GM12878 (cell line): ENCODE measurements at regions not wholly inside any gene's neighbourhood (a gene's known extent, or its start where the extent isn't known, plus 50 kb on each side); places are given as distances from the start of the nearest gene placed in this dataset.

Experiments
- ATAC-seq: fragments of 200-7000 bp; cut with Tn5 transposase; 3 replicates; pipeline ENCODE4 v1.9.1; 2020; ENCODE audit warnings: mild to moderate bottlenecking, moderate library complexity
- BruUV-seq: library from RNA; stranded (reverse); fragments of 400-500 nt; replicated peaks from 2 replicates; lab custom pipeline; 2021; lab: Mats Ljungman, UMichigan
- CTCF ChIA-PET: fragments of 300-600 bp; sonication (Branson Sonifier 250); formaldehyde crosslinking; extraction: SDS; loops from one replicate; lab custom pipeline; 2021; ENCODE audit warnings: inconsistent platforms; lab: Yijun Ruan, JAX
- POLR2A ChIA-PET: fragments of 350-600 bp; formaldehyde crosslinking; extraction: SDS; loops from one replicate; lab custom pipeline; 2021; ENCODE audit warnings: inconsistent platforms; lab: Charles Lee
- RAD21 ChIA-PET: fragments of 300-600 bp; sonication (Branson Sonifier 250); formaldehyde crosslinking; loops from one replicate; lab custom pipeline; 2023; ENCODE audit warnings: antibody characterized with exemption; ENCODE audit not compliant: unreplicated experiment; lab: Charles Lee
- SMC1A ChIA-PET: fragments of 300-600 bp; sonication (Branson Sonifier 250); formaldehyde crosslinking; loops from one replicate; lab custom pipeline; 2023; ENCODE audit not compliant: unreplicated experiment, uncharacterized antibody; lab: Charles Lee
- DNase-seq: peaks from one replicate; pipeline ENCODE4 v3.0.0-alpha.2; 2011; ENCODE audit warnings: low read depth, low spot score
- FAIRE-seq: peaks from 3 replicates; lab custom pipeline; 2011; peaks lifted over from hg19 to GRCh38; lab: Jason Lieb, UNC
- H2AFZ ChIP-seq: 2 replicates; pipeline ENCODE4 v1.6.0; 2011; ENCODE audit warnings: low read depth, low read length, control low read depth; ENCODE audit not compliant: control insufficient read depth
- H3K27ac ChIP-seq: 2 replicates; pipeline ENCODE4 v1.5.1; 2011; ENCODE audit warnings: control low read depth; ENCODE audit not compliant: control insufficient read depth, insufficient read depth
- H3K27me3 ChIP-seq, 2 experiments: replicated peaks in 1 of 2; 2 replicates each; pipeline versions ENCODE4 v1.6.0 to v1.6.1; 2011; ENCODE audit warnings: low read length in 1 of 2; ENCODE audit not compliant: control insufficient read depth in 2 of 2, insufficient read depth in 2 of 2
- H3K36me3 ChIP-seq, 2 experiments: 2 replicates each; pipeline ENCODE4 v1.5.1; 2011; ENCODE audit warnings: low read length in 1 of 2; ENCODE audit not compliant: control insufficient read depth in 2 of 2, insufficient read depth in 2 of 2
- H3K4me1 ChIP-seq: 2 replicates; pipeline ENCODE4 v1.6.1; 2011; ENCODE audit warnings: mild to moderate bottlenecking, low read length, moderate library complexity, mixed read lengths; ENCODE audit not compliant: control insufficient read depth, insufficient read depth
- H3K4me2 ChIP-seq: 2 replicates; pipeline ENCODE4 v1.6.0; 2011; ENCODE audit warnings: control low read depth; ENCODE audit not compliant: control insufficient read depth, insufficient read depth
- H3K4me3 ChIP-seq: fragments of 200-600 bp; sonication (generic); 2 replicates; pipeline ENCODE4 v1.5.1; 2016
- H3K79me2 ChIP-seq: 2 replicates; pipeline ENCODE4 v1.6.0; 2011; ENCODE audit warnings: low read length; ENCODE audit not compliant: control insufficient read depth, insufficient read depth
- H3K9ac ChIP-seq: 2 replicates; pipeline ENCODE4 v1.8.0; 2011; ENCODE audit warnings: low read length, control low read depth, mixed read lengths; ENCODE audit not compliant: control insufficient read depth, insufficient read depth
- H3K9me3 ChIP-seq: replicated peaks from 3 replicates; pipeline ENCODE4 v1.5.1; 2011; ENCODE audit warnings: mild to moderate bottlenecking, low read length; ENCODE audit not compliant: control insufficient read depth, insufficient read depth
- H4K20me1 ChIP-seq: 2 replicates; pipeline ENCODE4 v1.6.0; 2011; ENCODE audit not compliant: control insufficient read depth, insufficient read depth
- CBFB ChIP-seq: IDR thresholded peaks from 2 replicates; pipeline ENCODE4 v1.6.1; 2016; ENCODE audit warnings: antibody characterized with exemption, low read depth
- FOS ChIP-seq: IDR thresholded peaks from 3 replicates; pipeline ENCODE4 v1.6.1; 2011; ENCODE audit warnings: borderline replicate concordance; ENCODE audit not compliant: insufficient read length; ENCODE audit errors: extremely low read depth
- MEF2A ChIP-seq: IDR thresholded peaks from 2 replicates; pipeline ENCODE4 v1.6.1; 2011; ENCODE audit warnings: low read depth, mild to moderate bottlenecking, low read length, moderate library complexity; ENCODE audit not compliant: insufficient read depth
- MEF2B ChIP-seq: fragments of 450-650 bp; IDR thresholded peaks from 2 replicates; pipeline ENCODE4 v1.6.1; 2018; ENCODE audit warnings: mild to moderate bottlenecking, moderate library complexity; ENCODE audit not compliant: partially characterized antibody, poor library complexity, severe bottlenecking
- PKNOX1 ChIP-seq: fragments of 450-650 bp; IDR thresholded peaks from 2 replicates; pipeline ENCODE4 v1.6.1; 2016; ENCODE audit warnings: mild to moderate bottlenecking
- POLR2AphosphoS5 ChIP-seq: IDR thresholded peaks from 2 replicates; pipeline ENCODE4 v1.6.1; 2011; ENCODE audit warnings: mild to moderate bottlenecking, low read length, inconsistent platforms
- SMAD5 ChIP-seq: IDR thresholded peaks from 2 replicates; pipeline ENCODE4 v1.6.1; 2016; ENCODE audit warnings: antibody characterized with exemption, low read depth
- YY1 ChIP-seq: IDR thresholded peaks from 2 replicates; pipeline ENCODE4 v1.6.1; 2011; ENCODE audit warnings: low read depth, mild to moderate bottlenecking, low read length
- ZNF217 ChIP-seq: fragments of 450-650 bp; IDR thresholded peaks from 2 replicates; pipeline ENCODE4 v1.6.1; 2017; ENCODE audit warnings: antibody characterized with exemption, mild to moderate bottlenecking
- WGBS: methylation state at CpG from one replicate; pipeline ENCODE4 v1.1.6; 2016; ENCODE audit warnings: low lambda C conversion rate; ENCODE audit not compliant: insufficient replicate concordance, insufficient coverage; ENCODE audit errors: missing lambda C conversion rate; 5-methylcytosine and 5-hydroxymethylcytosine counted together
- in situ Hi-C: fragments of 300-500 bp; cut with MboI; formaldehyde crosslinking; loops from 9 replicates; pipeline ENCODE4 v1.14.3; 2018; ENCODE audit warnings: mixed read lengths
- intact Hi-C: fragments of 100-400 bp; cut with micrococcal nuclease; formaldehyde crosslinking; loops from one replicate; pipeline ENCODE4 v1.14.2; 2022; ENCODE audit not compliant: unreplicated experiment
- TF ChIP-seq, protein P1 (sequence below): IDR thresholded peaks from 2 replicates; pipeline ENCODE4 v1.6.1; 2011; ENCODE audit warnings: low read depth, low read length, improper control_type of control experiment, borderline replicate concordance
- TF ChIP-seq, protein P2 (sequence below): IDR thresholded peaks from 2 replicates; pipeline ENCODE4 v1.6.1; 2012; ENCODE audit warnings: low read length, inconsistent platforms
- TF ChIP-seq, protein P3 (sequence below): fragments of 450-650 bp; IDR thresholded peaks from 2 replicates; pipeline ENCODE4 v1.6.1; 2017; ENCODE audit warnings: antibody characterized with exemption, mild to moderate bottlenecking, moderate library complexity

DNA sequence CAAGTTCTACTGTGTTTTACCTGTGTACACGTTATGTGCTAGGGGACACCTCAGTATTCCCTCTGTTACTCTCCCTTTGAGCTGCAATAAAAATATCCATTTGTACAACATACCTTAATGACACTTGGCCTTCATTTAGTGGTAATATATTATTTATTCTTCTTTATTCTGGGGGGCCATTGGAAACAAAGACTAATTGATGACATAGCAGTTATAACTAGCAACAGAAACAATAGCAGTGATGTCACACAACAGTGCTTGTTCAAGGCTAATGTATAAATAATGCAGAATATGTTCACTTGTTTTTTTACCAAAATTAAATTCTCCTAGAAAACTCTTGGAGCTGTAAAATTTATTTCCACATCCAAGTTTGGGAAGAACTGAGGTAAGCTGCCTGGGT, 92.2 kb upstream of the FAM83B start:
- ATAC-seq (no peak), DNase-seq (no peak)
- no peak overlapping the region for H3K4me2 ChIP-seq
- no peak overlapping the region for H3K4me3 ChIP-seq
- no TSS peak for BruUV-seq
- in situ Hi-C loops: no loop called here
- intact Hi-C loops: no loop called here
- H3K27ac ChIP-seq: no peak overlapping the region
- POLR2A ChIA-PET: no interaction called here
- no peak overlapping the region for H2AFZ ChIP-seq
- TF ChIP-seq MEF2A (no peak), YY1 (no peak), SMAD5 (no peak), POLR2AphosphoS5 (no peak)
- TF ChIP-seq, protein P1, sequence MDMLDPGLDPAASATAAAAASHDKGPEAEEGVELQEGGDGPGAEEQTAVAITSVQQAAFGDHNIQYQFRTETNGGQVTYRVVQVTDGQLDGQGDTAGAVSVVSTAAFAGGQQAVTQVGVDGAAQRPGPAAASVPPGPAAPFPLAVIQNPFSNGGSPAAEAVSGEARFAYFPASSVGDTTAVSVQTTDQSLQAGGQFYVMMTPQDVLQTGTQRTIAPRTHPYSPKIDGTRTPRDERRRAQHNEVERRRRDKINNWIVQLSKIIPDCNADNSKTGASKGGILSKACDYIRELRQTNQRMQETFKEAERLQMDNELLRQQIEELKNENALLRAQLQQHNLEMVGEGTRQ: no peak
- TF ChIP-seq, all 136 proteins: peak for 0
- H3K4me1 ChIP-seq: no peaks in the 10 kb centered on the region
- no peaks in the 10 kb centered on the region for H3K79me2 ChIP-seq
- no peaks in the 10 kb centered on the region for H4K20me1 ChIP-seq
- ChIA-PET RAD21 (no interaction called here), SMC1A (no interaction called here), CTCF (no interaction called here)
- H3K36me3 ChIP-seq: no peaks in the 10 kb centered on the region
- no peaks in the 10 kb centered on the region for H3K27me3 ChIP-seq
- WGBS: 4% methylated on average over 1 of the region's 1 CpG
- no peaks in the 10 kb centered on the region for H3K9me3 ChIP-seq
- no peak for FAIRE-seq
- no peak overlapping the region for H3K9ac ChIP-seq

GRCh38 chr6:54758340-54758739, 88.2 kb upstream of the FAM83B start:
- no peaks in the 10 kb centered on the region for H3K9me3 ChIP-seq
- H3K79me2 ChIP-seq: no peaks in the 10 kb centered on the region
- in situ Hi-C loops (no loop called here), intact Hi-C loops (no loop called here)
- no peak overlapping the region for H3K27ac ChIP-seq
- H3K4me1 ChIP-seq: no peaks in the 10 kb centered on the region
- WGBS: 20% methylated on average over 2 of the region's 2 CpGs
- no peaks in the 10 kb centered on the region for H3K36me3 ChIP-seq
- SMC1A ChIA-PET: interaction anchor here (0.6 kb wide), 1 partner anchor 130 kb away, joined by 3 read pairs; no protein-coding TSS in a partner anchor
- no peak overlapping the region for H3K4me3 ChIP-seq
- ATAC-seq (no peak), FAIRE-seq (no peak), DNase-seq (no peak)
- TF ChIP-seq PKNOX1 (no peak), ZNF217 (no peak), MEF2B (no peak), FOS (no peak), CBFB (no peak)
- TF ChIP-seq, protein P2, sequence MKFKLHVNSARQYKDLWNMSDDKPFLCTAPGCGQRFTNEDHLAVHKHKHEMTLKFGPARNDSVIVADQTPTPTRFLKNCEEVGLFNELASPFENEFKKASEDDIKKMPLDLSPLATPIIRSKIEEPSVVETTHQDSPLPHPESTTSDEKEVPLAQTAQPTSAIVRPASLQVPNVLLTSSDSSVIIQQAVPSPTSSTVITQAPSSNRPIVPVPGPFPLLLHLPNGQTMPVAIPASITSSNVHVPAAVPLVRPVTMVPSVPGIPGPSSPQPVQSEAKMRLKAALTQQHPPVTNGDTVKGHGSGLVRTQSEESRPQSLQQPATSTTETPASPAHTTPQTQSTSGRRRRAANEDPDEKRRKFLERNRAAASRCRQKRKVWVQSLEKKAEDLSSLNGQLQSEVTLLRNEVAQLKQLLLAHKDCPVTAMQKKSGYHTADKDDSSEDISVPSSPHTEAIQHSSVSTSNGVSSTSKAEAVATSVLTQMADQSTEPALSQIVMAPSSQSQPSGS: no peak
- TF ChIP-seq, protein P3, sequence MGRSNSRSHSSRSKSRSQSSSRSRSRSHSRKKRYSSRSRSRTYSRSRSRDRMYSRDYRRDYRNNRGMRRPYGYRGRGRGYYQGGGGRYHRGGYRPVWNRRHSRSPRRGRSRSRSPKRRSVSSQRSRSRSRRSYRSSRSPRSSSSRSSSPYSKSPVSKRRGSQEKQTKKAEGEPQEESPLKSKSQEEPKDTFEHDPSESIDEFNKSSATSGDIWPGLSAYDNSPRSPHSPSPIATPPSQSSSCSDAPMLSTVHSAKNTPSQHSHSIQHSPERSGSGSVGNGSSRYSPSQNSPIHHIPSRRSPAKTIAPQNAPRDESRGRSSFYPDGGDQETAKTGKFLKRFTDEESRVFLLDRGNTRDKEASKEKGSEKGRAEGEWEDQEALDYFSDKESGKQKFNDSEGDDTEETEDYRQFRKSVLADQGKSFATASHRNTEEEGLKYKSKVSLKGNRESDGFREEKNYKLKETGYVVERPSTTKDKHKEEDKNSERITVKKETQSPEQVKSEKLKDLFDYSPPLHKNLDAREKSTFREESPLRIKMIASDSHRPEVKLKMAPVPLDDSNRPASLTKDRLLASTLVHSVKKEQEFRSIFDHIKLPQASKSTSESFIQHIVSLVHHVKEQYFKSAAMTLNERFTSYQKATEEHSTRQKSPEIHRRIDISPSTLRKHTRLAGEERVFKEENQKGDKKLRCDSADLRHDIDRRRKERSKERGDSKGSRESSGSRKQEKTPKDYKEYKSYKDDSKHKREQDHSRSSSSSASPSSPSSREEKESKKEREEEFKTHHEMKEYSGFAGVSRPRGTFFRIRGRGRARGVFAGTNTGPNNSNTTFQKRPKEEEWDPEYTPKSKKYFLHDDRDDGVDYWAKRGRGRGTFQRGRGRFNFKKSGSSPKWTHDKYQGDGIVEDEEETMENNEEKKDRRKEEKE: no peak
- H3K27me3 ChIP-seq: no peaks in the 10 kb centered on the region
- H3K4me2 ChIP-seq: no peak overlapping the region
- no TSS peak for BruUV-seq
- no peaks in the 10 kb centered on the region for H4K20me1 ChIP-seq
- POLR2A ChIA-PET: no interaction called here
- CTCF ChIA-PET: no interaction called here
- RAD21 ChIA-PET: no interaction called here
- no peak overlapping the region for H2AFZ ChIP-seq
- no peak overlapping the region for H3K9ac ChIP-seq
